Cardiac fibroblast (primary cell): ENCODE measurements at regions not wholly inside any gene's neighbourhood (a gene's known extent, or its start where the extent isn't known, plus 50 kb on each side); places are given as distances from the start of the nearest gene placed in this dataset.
"Not testable (repeated sequence)": the region's sequence is repeated elsewhere in the genome, so short reads cannot be mapped to it uniquely, and the experiment has no call there.

Source experiments
- DNase-seq, 2 donors: peaks; one replicate each; pipeline versions ENCODE4 v3.0.0 to v3.0.0-alpha.2; 2010; ENCODE audit warnings: low read depth in 2 of 2
- H3K4me3 ChIP-seq, 2 donors: replicated peaks in 1 of 2; 1 replicate in 1 of 2; 2 replicates in 1 of 2; pipeline ENCODE4 v1.5.1; 2011; ENCODE audit warnings: low read depth in 2 of 2, low read length in 2 of 2, mild to moderate bottlenecking in 2 of 2, moderate library complexity in 1 of 2
- TF ChIP-seq, protein P1 (sequence below): IDR thresholded peaks from one replicate; pipeline ENCODE4 v1.5.1; 2011; ENCODE audit warnings: low read depth, mild to moderate bottlenecking, low read length, inconsistent platforms

DNA sequence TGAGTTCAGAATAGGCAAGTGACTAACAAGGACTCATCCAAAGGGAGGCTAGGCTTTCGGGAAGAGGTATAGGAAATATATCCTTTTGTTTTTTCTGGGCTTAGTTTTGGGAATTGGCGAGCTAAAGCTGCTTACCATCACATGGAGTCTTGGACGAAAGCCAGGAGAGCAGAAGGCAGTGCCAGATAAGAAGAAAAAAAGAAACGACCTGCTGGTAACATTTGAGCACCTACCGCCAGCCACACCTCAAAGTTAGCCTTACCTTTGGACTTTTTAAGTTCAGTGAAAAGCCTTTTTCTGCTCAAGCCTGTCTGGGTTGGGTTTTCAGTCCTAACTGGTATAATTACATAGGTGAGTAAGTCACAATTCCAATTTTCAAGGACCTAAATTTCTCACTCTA, 85.1 kb upstream of the LCORL start:
- TF ChIP-seq, protein P1, sequence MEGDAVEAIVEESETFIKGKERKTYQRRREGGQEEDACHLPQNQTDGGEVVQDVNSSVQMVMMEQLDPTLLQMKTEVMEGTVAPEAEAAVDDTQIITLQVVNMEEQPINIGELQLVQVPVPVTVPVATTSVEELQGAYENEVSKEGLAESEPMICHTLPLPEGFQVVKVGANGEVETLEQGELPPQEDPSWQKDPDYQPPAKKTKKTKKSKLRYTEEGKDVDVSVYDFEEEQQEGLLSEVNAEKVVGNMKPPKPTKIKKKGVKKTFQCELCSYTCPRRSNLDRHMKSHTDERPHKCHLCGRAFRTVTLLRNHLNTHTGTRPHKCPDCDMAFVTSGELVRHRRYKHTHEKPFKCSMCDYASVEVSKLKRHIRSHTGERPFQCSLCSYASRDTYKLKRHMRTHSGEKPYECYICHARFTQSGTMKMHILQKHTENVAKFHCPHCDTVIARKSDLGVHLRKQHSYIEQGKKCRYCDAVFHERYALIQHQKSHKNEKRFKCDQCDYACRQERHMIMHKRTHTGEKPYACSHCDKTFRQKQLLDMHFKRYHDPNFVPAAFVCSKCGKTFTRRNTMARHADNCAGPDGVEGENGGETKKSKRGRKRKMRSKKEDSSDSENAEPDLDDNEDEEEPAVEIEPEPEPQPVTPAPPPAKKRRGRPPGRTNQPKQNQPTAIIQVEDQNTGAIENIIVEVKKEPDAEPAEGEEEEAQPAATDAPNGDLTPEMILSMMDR = no peak
- H3K4me3 ChIP-seq = no peak overlapping the region
- no peak for DNase-seq

GRCh38 chr4:18105030-18106011, 83.8 kb upstream of the LCORL start:
- no peak overlapping the region for H3K4me3 ChIP-seq
- TF ChIP-seq, protein P1 = no peak
- peak in 1 of 2 donors; percentile 2 for DNase-seq

DNA sequence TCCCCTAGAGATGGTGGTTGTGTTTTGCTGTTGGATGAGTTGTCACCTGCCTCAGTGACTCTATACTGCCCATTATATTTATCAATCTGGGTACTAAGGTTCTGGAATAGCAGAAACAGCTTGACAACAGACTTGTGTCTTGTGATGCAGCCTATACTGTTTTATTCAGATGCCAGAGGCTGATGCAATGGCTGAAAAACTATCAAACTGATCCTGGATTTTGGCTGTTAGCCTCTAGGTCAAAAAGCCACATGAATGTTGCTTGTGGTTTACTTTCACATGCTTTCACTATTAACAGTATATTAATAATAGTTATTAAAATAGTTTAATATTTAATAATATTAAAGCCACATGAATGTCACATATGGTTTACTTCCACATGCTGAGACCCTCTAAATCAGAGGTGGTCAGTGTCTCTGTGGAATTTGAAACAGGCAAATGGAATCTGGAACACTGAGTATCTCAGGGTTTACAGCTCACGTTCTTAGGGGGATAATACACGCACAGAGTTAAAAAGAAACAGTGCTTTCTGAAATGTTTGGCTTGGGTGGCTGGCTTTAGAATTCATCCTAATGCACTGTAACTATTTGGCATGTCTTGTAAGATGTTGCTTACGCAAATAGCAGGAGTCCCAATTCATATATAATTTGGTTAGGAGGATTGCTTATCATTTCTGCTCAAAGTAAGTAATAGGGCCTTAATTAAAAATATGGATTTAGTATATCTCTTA, 82.5 kb upstream of the LCORL start:
- TF ChIP-seq, protein P1 = no peak
- no peak for DNase-seq
- no peak overlapping the region for H3K4me3 ChIP-seq

DNA sequence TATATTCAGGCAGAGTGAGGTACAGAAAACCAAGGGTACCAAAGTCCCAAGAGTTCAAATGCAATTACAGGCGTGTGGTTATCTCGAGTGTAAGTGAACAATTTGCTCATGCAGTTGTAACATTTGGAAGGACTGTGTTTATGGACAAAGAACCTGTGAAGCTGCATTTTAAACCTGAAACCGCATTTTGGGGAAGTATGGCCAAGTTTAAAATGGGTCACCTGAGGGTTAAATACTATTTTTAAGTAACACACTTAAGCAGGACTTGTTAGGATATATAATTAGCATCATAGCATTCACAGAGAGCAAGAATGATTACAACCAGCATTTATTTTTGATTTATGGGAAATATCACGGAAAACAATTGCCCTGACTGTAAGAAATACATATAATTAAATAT, 79.1 kb upstream of the LCORL start:
- TF ChIP-seq, protein P1 = no peak
- H3K4me3 ChIP-seq = no peak overlapping the region
- DNase-seq = no peak

GRCh38 chr4:18090447-18090846, 68.9 kb upstream of the LCORL start:
- not testable (repeated sequence) for H3K4me3 ChIP-seq, DNase-seq

- TF ChIP-seq, protein P1 = no peak
- H3K4me3 ChIP-seq = no peak overlapping the region
- no peak for DNase-seq
These were observed 60.7 kb upstream of the LCORL start for GRCh38 chr4:18082236-18082635.

DNA sequence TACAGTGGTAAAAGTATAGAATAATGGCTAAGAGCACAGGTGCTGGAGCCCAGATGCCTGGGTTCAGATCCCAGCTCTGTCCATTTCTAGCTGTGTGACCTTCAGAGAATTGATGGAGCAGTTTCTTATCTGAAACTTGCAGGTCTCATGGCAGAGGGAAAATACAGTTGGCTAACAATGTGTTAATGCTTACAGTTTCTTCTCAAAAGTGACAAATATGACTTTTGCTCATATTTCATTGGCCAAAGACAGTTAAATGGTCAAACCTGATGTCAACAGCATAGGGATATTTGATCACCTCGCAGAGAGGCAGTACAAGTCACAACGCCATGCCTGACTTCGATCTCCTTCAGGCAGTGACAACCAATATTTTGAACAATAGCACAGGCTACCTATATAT, 60.2 kb upstream of the LCORL start:
- TF ChIP-seq, protein P1 = no peak
- DNase-seq = no peak
- no peak overlapping the region for H3K4me3 ChIP-seq
